Middle frontal gyrus (tissue), 1 donor: ENCODE measurements at regions not wholly inside any gene's neighbourhood (a gene's known extent, or its start where the extent isn't known, plus 50 kb on each side); places are given as distances from the start of the nearest gene placed in this dataset.
"Not testable (repeated sequence)": the region's sequence is repeated elsewhere in the genome, so short reads cannot be mapped to it uniquely, and the experiment has no call there.

Experiments
- DNase-seq: peaks from one replicate; pipeline ENCODE4 v3.0.0-alpha.2; 2015; ENCODE audit warnings: low spot score; ENCODE audit errors: extremely low spot score

DNA sequence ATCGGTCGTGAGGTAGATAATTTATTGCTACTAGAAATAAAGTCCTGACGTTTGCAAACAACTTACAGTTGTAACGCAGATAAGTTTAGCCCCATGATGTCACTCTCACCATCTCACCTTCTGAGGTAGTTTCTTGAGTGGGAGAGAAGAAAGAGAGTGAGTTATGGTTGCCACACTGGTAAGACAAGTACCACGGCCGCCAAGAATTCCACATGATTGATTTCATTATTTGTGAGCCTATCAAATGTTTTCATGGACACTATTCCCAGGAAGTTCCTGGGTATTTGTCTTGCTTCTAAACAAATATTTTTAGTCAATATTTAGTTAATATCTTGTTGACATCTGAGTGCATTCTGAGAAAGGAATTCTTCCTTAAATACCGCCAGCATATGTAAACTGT lies 339.4 kb upstream of the KIAA1217 start:
- no peak for DNase-seq

DNA sequence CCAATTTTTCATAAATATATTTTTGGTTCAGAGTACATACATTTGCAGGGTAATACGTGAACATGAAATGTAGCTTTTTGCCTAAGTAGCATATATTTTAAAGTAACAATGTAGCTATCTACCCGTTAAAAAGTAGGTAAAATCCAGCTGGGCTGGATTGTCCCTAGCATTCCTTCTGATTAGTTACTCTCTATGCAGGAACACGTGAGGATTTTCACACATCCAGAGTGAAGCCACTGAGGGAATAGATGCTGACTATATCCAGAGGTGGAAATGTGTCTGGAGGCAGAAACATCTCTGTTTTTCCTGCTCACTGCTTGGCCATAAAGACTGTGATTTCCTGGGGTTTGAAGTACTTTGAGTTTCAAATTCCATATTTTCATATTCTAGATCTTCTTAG lies 338.9 kb upstream of the KIAA1217 start:
- DNase-seq: no peak

DNA sequence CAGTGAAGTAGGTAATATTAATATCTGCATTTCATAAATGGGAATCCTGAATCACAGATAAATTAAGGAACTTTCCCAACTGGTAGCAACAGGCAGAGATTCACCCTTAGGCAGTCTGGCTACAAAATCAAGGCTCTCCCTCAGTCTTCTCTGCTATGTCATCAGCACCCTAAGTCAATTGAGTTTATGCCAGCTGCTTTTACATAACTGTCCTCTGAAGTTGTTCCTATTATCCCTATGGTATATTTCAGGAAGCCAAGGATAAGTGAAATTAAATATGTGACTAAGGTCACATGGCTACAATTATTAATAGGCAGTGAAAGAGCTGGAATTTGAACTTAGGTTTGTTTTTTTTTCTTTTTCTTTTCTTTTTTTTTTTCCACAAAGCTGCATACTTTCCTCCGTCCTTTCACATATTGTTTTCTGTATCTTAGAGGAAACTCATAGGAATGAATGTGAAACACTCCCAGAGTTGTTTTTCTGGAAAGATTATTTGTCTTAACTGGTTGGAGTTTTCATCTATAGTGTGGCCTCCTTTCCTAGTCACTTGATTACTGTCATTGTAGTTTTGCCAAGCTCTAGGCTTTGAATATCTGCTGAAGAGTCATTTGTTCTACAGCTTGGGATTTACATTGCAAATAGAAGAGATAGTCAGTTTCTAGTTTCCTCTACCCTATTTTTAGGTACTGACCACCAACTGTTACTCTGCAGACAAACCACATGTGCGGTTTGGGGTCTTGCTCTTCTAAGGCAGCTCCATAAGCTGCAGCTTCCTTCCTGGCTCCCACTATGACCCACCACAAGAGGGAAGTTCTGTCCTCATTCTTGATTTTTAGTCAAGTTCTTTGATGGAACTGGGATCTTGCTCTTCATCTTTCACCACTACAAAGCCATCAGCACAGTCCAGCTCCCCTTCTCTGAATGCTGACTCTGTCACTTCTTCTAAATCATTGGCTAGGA lies 338.0 kb upstream of the KIAA1217 start:
- DNase-seq: no peak

- no peak for DNase-seq
Observed at GRCh38 chr10:23872290-23872689, 336.6 kb upstream of the KIAA1217 start.

DNA sequence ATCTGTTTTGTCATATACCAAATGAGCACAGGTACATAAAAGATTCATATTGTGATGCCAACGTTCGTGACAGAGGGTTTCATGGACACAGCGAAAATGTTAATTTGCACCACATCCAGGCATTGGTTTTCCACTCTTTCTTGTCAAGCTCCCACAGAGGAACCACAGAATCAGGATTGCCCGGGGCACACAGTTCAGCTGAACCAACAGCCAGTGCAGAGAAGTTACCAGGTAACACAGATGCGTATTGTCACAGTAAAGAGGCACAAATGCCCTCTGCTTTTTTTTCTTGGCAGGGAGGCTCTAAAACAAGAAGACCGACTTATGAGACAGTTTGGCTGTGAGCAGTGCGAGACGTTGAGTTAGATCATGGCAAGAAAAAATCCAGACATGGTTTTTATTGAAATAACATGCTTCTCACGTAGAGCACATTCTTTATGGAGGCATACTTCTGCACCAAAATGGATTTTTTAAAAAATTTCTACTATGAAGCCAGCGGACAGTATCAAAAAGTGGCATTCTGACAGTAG lies 331.1 kb upstream of the KIAA1217 start:
- no peak for DNase-seq

DNA sequence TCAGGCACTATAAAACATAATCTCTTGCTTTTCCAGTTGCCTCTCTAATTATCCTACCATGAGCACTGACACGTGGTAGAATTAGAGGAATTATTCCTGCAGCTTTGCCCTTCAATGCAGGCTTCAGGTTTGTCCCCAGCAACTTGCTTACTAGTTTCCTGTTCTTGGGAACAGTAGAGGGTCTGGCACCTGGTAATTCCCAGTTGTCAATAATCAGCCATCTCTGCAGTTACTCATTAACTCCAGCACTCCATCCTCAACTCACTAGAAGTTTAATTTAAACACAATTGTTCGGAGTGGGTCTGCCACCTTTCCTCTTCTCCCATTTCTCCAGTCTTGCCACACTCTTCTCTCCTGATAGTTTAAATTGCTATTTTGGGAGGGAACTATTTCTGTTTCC lies 324.3 kb upstream of the KIAA1217 start:
- no peak for DNase-seq

DNA sequence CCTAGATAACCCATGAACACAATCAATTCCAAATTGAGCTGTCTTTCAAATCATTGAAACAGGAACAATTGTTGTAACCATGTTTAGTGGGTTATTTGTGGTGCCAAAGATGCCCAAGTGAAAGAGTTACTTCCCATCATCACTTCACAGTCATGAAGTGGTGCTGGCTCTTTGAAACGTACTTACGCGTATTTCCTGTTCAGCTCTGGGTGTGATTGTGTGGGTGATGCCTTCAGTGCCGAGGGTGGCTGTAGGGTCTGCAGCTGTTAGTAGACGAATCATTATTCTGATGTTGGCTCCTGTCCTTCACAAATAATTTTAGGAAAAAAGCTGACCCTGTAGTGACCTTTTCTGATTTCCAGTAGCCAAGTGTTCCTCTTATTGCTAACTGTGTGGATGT lies 323.1 kb upstream of the KIAA1217 start:
- DNase-seq: no peak

DNA sequence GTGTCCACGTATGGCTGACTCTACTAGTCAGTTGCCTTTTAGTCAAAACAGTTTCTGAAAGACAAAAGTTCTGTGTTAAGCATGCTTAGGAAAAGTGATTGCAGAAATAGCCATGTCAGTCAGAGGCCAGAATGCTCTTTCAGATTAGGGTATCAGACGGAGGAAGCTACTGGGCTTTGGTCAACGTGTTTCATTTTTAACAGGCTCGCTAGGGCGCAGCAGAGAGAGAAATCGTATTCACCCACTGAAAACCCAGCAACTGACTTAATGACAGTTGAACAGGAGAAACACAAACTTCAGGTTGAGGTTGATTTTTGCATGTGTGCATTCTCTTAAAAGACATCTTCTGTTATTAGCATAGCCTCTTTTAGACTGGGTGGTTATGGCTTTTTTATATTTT lies 322.6 kb upstream of the KIAA1217 start:
- DNase-seq: no peak

DNA sequence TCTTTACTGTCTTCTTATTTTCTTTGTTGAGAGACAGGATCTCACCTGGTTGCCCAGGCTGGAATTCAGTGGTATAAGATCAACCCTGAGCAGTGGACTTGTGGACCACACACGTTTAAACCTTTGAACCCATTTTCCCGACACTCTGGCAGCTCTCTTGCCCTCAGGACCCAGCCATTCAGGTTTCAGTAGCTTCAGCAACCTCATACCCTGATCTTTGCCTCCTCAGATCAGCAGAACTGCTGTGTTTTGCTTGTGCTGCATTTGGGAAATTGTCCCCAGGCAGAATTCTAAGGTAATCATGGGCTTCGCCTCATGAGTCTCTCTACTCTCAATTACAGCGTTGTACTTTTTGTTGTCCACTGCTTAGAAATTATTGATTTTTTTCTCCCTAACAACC lies 317.6 kb upstream of the KIAA1217 start:
- no peak for DNase-seq

DNA sequence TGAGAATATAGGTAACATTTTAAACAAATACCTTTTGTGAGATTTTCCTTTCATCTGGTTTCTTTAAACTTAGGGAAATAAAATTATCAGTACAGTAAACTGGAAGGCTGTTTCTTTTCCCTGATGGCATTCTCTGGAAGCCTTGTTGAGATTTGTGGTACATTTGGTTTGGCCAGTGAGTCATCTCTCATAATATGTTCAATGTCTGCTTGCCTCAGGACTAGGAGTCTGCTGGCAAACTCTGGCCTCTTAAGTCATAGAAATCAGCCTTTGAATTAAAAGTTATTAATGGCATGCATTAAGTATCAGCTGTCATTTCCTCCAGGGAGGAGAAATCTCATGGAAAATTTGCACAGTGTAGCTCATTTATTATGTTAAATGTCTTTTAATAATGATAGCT lies 316.6 kb upstream of the KIAA1217 start:
- DNase-seq: no peak

- no peak for DNase-seq
Observed at GRCh38 chr10:23897267-23897666, 311.7 kb upstream of the KIAA1217 start.

DNA sequence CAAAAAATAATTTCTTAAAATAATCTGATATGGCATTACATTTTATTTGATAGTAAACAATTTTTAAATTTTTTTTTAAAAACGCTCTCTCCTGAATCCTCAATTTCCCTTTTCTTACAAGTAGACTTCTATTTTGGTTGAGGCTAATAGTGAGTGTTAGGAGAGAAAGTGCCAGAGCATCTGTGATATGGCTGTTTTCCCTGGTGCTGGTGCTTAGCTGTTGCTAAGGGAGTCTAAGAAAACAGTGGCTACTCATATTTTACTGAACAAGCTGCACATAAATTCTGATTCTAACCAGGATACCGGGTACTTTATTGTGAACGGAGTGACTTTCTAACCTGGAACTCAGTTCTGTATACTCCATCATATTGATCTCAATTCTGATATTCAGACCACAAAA lies 311.1 kb upstream of the KIAA1217 start:
- DNase-seq: no peak

- DNase-seq: no peak
Observed at GRCh38 chr10:23899166-23899565, 309.8 kb upstream of the KIAA1217 start.

- no peak for DNase-seq
Observed at GRCh38 chr10:23910291-23910690, 298.6 kb upstream of the KIAA1217 start.

DNA sequence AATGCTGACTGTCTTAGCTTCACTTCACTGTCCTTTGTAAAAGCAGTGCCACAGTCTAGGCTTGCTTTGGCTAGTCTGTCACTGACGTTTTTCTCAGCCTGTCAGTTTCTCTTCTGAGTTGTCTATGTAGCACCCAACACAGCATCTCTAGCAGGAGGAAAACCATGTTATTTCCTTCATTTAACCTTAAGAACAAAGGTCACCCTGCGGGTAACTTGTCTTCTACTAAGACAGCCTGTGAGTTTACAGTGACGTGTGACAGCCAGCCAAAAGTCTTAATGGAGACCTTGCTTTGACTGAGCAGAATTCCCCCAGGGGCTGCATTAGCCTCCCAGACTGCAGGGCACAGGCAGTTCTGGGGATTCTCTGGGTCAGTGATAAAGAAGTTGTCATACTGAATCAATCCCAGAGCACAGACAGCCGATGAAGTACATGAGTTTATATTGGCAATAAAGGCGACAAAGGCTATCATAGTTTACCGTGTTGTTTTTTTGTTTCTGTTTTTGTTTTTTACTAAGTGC lies 296.0 kb upstream of the KIAA1217 start:
- DNase-seq: no peak

DNA sequence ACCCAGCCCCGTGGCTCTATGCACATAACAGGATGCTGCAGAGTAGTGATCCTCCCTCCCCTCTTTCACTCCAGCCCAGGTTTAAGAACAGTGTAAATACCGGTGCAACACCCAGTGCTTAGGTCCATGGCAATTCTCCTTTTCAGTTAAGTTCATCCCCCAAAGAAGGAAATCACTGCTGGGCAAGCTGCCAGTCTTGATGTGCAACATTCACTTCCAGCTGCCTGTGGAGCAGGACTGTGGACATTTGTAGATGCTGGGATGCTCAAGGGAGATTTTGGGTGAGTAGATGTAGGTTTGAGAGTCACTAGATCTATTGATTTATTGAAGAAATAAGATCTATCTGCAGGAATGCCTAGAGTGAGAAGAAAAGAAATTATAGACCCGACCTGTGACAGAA lies 294.3 kb upstream of the KIAA1217 start:
- no peak for DNase-seq

- DNase-seq: no peak
Observed at GRCh38 chr10:23917251-23917840, 291.6 kb upstream of the KIAA1217 start.

- DNase-seq: no peak
Observed at GRCh38 chr10:23918090-23918723, 290.7 kb upstream of the KIAA1217 start.

- no peak for DNase-seq
Observed at GRCh38 chr10:23918839-23919238, 290.1 kb upstream of the KIAA1217 start.

DNA sequence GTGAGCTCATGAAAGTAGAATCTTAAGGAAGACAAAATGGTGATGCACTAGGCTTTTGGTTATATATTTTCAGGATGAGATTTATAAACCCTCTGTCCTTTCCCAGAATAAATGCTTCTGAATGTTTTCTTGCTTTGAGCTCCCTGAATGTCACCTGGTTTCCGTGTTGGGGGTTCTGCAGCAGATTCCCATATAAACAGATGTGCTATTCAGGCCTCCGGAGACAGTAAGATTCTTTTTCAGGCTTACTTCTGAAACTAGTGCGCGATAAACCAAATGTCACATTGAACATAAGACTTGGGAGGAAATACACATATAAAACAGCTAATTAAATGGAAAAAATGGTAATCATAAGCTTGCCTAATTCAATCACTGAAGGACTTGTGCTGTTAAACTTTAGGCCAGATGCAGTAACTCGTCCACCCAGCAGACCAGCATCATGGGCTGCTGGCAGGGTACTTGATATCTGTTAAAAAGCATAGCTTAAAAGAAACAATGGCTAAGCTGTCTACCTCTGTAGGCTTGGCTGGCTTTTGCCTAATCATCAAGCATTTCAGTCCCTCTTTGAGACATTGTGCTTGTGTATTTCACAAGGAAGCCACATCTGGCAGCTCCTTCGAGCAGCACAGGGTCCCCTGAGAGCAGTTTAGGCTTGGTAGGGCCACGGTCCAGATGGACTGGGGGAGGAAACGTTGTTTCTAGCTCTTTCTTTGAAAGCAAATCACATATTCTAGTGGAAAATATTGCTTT lies 281.2 kb upstream of the KIAA1217 start:
- no peak for DNase-seq

GRCh38 chr10:23934023-23934422 lies 274.9 kb upstream of the KIAA1217 start:
- DNase-seq: not testable (repeated sequence)
